ENCODE measurements at regions not wholly inside any gene's neighbourhood (a gene's known extent, or its start where the extent isn't known, plus 50 kb on each side); places are given as distances from the start of the nearest gene placed in this dataset.

GRCh38 chr3:178947738-178948137, 123.9 kb downstream of the ZMAT3 start:
- TF ChIP-seq EP300 (IDR thresholded peaks at IDR 0.05) (no peak), CTCF (IDR thresholded peaks at IDR 0.05) (peak in 2 of 3 experiments; percentile 29 to 37), POLR2A (IDR thresholded peaks at IDR 0.05; ENCODE audit: low read depth) (no peak)
